ENCODE measurements at regions not wholly inside any gene's neighbourhood (a gene's known extent, or its start where the extent isn't known, plus 50 kb on each side); places are given as distances from the start of the nearest gene placed in this dataset.
A peak's percentile ranks its signal among the peaks of the same experiment; 100 is the strongest.
"Not testable (repeated sequence)": the region's sequence is repeated elsewhere in the genome, so short reads cannot be mapped to it uniquely, and the experiment has no call there.

DNA sequence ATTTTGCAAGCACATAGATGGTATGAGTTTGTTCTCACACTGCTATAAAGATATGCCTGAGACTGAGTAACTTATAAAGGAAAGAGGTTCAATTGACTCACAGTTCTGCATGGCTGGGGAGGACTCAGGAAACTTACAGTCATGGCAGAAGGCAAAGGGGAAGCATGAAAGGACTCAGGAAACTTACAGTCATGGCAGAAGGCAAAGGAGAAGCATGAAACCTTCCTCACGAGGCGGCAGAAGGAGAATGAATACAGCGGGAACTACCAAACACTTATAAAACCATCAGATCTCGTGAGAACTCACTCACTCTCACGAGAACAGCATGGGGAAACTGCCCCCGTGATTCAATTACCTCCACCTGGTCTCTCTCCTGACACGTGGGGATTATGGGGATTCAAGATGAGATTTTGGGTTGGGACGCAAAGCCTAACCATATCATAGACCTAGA is 101.9 kb upstream of the NCOR2 start:
- DNase-seq: not testable (repeated sequence)

DNA sequence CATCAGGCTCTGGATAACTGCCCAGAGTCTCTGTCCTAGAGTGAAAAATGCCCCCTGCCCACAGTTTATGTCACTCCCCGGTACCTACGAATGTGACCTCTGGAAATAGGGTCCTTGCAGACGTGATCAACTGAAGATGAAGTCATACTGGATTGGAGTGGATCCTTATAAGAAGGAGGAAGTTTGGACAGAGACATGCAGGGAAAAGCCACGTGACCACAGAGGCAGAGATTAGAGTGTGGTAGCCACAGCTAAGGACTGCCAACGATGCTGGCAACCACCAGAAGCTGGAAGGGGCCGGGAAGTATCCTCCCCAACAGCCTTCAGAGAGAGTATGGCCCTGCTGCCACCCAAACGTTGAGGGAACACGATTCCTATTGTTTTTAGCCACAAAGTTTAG is 101.2 kb upstream of the NCOR2 start:
- peak; percentile 41 for DNase-seq

DNA sequence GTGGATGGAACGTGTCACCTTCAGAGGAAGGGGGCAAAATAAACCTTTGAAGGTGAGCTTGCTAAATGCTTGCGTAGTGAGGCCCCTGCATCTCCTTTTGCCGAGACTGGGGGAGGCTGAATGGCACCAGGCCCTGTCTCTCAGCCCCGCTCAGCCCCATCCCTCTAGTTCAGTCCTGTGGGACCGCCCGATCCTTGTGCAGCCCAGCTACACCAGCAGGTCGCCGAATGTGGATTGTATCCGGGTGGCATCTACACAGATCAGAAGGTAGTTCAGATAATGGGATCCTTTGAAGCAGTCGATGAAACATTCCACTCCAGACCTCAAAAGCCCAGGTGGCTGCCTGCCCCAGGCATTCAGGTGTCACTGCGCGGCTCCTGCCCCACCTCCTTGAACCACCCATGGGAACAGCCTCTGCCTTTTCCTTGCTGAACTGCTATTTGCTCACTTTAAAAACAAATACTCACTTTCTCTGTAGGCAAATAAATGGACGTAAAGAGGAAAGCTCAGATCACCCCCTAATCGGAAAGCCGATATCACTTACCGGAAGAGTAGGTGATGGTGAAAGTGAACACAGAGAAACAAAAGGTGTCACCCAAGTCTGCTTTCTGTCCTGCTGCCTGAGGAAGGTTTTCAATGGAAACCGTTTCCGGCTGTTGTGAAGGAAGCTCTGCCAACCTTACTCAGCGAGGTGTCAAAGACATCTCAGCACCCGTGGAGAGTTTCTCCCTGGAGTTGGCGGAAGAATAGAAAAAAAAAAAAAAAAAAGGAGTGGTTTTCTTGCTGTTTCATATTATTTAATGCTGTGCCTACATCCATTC is 100.3 kb upstream of the NCOR2 start:
- DNase-seq: no peak

DNA sequence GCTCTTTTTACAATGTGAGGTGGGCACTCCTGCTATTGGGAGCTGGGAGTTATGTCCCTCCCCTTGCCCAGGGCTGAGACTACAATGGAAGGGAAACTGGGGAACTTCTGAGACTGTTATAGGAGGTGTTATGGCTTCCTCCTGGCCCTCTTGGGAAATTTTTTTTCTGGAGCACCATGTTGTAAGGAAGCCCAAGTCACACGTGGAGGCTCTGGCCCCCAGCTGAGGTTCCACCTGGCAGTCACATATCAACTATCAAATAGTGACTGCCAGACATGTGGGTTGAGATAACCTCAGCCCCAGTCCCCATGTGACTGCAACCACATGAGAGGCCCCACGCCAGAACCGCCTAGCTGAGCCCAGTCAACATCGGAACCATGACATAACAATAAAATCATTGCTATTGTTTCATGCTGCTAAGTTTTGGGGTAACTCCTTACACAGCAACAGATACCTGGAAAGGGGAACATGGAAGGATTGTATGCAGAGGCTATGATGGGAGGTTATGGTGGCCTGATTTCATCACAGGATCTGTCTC is 99.4 kb upstream of the NCOR2 start:
- no peak for DNase-seq

DNA sequence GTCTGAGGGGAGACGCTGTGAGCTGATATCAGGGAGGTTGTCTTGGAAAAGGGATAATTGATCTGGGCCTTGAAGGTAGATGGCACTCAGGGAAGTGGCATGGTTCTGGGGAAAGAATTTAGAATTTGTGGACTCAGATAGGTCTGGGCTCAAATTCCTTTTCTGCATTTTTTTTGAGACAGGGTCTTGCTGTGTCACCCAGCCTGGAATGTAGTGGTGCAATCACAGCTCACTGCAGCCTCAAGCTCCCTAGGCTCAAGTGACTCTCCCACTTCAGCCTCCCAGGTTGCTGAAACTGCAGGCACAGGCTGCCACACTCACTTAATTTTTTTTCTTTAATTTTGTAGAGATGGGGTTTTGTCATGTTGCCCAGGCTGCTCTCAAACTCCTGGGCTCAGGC is 98.1 kb upstream of the NCOR2 start:
- no peak for DNase-seq

DNA sequence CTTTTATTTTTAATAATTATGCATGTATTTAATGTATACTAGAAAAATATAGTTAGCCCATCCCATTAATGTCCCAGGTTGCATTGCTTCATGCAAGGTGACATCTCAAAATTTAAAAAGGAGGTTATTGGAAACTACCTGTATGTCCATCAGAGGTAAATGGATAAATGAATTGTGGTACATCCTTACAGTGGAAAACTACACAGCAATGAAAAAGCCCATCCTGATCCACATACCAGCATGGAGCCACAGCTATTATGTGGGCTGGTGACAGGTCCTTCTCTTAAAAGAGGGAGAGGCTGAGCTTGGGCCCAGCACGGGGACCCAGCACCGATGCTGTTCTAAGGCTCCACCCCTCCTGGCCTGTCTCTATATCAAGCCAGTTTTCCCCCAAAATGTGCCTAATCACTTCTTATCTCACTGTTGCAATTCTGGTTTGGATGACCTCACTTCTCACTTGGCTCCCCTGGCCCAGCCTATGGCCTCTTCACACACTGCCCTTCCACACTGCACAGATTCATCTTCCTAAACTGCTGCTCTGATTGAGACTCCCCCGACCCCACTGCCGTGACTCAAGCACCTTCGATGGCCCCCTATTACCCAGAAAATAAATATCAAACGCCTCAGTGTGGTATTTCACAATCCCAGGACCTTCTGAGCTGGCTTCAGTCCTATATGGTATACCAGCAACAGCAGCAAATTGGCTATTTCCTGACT is 97.1 kb upstream of the NCOR2 start:
- no peak for DNase-seq

DNA sequence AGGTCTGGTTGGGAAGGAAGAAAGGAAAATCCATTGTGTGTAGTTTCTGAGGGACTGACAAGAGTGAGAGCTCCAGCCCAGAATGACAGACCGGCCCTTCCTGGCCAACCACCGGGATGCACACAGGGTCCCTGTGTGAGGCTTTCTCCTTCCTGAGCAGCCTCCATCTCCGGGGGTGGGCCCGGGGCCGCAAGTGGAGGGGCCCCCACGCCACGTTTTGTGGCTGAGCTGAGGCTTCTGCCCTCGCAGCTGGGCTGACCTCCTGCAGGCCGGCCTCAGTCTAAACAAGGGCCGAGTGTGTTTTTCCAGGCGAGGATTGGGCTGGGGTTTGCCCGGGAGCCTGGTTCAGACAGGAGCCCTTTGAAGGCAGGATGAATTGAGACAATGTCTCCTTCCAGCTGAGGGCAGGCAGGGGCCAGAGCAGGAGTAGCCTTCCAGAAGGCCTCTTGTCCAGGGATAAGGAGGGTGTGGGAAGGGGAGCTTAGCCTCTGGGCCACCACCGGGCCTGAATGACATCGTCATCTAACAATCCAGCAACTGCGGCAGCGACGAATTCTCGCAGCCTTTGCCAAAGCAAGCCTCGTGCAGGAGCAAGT is 96.5 kb upstream of the NCOR2 start:
- peak; percentile 47 for DNase-seq

DNA sequence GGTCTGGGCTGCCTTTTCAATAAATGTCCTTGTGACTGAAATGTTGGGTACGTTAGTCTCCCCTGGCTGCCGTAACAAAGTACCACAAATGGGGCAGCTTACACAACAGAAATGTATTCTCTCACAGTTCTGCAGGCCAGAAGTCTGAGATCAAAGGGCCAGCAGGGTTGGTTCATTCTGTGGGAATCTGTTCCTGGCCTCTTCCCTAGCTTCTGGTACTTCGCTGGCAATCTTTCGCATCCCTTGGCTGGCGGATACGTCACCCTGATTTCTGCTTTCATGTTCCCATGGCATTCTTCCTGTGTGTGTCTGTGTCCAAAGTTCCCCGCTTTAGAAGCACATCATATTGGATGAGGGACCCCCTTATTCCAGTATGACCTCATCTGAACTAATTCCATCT is 95.8 kb upstream of the NCOR2 start:
- DNase-seq: no peak

DNA sequence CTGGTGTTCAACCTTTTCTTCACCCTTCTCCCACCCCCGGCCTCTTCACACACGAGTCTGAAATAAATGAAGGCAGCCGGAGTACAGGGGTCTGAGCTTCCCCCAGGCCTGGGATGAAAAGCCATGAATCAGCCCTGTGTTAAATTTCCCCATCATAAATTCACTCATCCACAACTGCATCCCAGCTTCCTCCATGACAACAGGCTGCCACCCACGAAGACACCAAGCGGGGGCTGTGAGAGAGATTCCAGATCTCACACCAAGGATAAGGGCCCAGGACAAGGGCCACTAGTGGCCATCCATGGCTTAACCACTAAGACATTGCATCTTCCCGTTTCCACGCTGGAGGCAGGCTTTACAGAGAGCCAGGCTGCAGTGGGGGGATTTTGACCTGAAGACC is 93.9 kb upstream of the NCOR2 start:
- no peak for DNase-seq

DNA sequence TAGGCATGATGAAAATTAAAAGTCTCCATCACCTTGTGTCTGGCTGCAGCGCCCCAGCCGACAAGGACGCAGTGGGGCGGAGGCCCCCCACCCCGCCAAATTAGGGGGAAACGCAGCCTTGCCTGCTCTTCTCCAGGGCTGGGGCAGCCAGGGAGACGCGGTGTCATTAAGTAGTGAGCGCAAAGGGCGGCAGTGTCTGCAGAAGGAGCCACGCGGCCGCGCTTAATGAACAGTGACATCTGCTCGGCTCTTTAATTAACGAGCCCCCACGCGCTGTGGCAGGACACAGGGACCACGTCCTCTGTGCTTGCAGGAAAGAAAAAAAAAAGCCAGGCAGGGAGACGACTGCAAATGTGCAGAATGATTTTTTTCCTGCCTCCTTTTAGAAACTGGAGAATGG is 93.4 kb upstream of the NCOR2 start:
- DNase-seq: no peak

DNA sequence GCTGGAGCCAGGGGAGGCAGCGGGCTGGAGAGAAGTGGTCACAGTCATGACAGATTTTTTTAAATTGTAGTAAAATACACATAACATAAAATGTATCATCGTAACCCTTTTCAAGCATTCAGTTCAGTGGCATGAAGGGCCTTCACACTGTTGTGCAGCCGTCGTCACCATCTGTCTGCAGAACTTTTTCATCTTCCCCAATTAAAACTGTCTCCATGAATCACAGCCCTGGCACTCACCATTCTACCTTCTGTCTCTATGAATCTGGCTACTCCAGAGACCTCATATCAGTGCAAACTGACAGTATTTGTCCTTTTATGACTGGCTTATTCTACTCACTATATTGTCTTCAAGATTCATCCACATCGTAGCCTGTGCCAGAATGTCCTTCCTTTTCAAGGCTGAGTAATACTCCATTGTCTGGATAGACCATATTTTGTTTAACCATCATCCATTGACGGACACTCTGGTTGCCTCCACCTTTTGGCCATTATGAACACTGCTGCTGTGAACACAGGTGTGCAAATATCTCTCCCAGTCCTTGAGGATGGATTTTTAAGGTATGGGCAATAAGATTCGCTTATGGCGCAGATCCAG is 91.5 kb upstream of the NCOR2 start:
- no peak for DNase-seq

DNA sequence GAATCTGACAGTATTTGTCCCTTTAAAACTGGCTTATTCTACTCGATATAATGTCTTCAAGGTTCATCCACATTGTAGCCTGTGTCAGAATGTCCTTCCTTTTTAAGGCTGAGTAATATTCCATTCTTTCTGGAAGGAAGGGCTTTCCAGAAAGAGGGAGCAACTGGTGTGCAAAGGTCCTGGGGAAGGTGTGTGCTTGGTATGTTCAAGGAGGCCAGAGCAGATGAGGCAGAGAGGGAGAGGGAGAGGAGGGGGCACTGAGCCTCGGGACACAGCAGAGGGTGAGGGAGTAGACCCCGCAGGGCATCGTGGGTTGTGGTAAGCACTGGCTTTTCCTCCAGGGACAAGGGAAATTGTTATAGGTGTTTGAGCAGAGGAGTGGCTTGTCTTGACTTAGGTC is 90.9 kb upstream of the NCOR2 start:
- DNase-seq: no peak

DNA sequence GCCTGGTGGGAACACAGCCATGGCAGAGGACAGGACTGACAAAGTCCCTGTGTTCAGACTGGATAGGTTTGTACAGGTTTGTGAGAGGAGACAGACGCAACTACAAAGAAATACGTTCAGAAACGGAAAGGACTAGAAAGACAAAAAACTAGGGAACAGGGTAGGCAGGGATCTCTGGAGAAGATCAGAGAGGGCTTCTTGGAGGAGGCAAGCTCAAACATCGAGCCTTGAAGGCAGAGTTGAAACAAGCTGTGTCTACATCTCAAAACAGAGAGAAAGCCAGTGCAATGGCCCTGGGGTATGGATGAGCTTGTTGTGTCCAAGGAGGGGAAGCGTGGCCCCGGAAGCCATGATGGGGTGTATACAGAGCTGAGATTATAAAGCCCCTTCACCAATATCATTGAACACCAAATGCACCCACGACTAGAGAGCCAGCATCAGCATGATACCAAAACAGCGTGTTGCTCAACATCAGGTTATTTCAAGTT is 89.6 kb upstream of the NCOR2 start:
- DNase-seq: no peak

DNA sequence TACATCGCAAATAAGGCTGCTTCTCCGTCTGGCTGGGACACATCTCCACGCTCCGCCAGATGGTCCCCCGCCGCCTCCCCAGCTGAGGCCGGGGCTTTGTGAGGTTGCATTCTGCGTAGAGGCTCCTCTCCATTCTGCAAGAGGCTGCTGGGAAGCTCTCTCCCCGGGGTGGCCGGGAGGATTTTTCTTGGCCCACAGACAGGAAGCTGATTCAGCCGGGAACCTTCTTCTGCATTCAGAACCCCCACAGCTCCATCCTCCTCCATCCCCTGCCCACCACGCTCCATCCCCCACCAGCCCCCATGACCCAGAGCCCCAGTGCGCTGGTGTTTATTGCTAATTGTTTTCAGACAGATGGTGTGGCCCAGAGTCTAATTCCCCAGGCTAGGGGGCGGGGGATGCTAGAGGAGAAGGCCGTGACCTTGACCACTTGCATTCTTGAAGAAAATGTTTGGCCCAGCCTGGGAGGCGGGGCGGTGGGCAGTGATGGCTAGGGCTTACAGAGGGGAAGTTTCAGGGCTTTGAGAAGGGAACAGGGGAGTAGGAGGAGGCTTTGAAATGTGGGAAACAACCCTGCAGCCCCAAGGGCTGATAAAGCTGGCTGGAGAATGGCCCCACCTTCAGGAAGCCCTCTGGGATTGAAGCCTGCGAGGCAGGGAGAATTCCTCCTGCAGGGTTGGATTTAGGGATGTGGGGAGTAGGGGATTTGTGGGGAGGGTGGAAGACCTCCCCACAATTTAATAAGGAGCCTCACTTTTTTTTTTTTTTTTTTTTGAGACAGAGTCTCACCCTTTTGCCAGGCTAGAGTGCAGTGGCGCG is 88.5 kb upstream of the NCOR2 start:
- DNase-seq: peak; percentile 92

DNA sequence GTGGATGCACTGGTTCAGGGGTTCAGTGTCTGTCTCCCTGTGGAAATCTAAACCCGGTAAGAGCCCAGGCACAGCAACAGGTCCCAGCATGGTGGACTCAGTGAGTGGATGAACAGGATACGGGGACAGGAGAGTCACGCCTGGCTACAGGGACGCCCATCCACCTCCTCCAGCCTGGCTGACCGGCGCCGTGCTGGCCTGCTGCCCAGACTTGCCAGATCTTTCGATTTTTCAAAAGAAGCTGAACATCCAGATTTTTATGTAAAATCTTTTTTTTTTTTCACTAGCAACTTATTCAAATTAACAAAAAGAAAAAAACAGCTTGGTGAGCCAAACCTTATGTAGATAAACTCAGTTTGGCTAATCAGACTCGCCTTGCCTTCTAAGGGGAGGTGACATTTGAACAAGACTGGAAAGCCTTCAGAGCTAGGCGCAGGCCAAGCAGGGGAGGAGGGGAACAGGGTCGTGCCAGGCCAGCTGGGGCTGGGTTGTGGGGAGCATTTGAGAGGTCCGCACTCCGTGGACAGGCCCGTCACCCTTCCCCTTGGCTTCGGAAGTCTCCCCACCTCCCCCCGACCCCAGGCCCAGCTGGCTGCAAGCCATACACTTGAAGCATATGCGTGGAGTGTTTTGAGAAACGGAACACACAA is 87.8 kb upstream of the NCOR2 start:
- DNase-seq: no peak

DNA sequence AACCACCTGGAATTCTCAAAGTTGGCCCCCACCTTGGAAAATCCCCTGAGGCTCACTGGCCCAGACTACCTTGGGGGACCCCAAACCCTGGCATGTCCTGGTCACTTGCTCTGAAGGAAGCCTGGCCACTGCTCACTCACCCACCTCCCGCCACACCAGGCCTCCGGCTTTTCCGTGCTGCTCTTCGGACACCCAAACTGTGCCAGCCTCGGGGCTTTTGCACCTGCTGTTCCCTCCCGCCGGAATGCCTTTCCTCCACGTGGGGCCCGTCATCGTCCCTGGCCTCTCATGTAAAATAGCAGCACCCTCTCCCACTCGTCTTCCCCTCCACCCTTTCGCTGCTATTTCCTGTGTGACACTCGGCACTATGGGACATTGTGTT is 87.2 kb upstream of the NCOR2 start:
- no peak for DNase-seq

DNA sequence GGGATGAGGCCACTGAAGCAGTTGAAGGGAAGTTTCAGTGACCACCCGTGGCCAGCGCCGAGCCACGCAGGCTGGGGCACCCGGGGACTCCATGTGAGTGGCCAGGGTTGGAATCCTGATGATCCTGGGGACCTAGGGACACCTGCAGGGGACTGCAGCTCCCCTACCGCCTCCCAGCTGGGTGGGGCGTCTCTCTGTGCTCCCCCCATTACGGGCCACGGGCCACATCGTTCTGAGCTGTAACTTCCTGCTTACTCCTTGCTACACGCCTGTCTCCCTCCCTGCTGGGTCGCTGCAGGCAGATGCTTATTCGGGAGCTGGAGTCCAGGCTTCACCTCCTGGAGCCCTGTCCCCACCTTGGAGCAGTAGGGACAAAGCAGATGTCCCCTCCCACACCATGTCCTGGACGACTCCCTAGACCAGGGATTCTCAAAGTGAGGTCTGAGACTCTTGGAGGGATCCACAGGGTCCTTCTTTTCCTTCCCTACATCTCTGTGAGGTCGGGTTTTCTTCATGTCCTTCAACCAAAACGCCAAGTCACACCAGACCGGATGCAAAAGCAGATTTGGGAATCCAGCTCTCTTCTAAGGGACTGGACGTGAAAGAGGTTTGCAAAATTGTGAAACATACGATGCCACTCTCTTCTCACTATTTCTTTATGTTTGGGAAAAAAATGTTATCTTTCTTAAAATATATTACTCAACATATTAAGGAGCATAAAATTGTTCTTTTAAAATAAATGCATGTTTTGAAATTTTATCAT is 85.9 kb upstream of the NCOR2 start:
- DNase-seq: no peak

DNA sequence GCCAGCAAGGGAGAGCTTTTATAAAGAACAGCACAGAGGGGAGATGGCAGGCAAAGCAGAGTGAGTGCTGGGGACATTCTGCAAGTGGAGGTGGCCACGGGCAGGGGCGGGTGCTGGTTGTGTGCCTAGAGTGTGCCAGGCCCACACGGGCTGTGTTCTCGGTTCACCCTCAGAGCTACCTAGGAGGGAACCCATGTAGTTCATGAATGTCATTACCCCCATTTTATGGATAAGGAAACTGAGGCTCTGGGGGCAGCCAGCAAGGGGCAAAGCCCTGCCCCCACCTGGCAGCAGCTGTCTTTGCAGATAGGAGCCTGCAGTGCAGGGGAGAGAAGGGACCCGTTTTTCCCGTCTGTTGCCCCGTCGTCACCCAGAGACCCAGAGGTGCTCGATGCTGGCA is 85.2 kb upstream of the NCOR2 start:
- no peak for DNase-seq

DNA sequence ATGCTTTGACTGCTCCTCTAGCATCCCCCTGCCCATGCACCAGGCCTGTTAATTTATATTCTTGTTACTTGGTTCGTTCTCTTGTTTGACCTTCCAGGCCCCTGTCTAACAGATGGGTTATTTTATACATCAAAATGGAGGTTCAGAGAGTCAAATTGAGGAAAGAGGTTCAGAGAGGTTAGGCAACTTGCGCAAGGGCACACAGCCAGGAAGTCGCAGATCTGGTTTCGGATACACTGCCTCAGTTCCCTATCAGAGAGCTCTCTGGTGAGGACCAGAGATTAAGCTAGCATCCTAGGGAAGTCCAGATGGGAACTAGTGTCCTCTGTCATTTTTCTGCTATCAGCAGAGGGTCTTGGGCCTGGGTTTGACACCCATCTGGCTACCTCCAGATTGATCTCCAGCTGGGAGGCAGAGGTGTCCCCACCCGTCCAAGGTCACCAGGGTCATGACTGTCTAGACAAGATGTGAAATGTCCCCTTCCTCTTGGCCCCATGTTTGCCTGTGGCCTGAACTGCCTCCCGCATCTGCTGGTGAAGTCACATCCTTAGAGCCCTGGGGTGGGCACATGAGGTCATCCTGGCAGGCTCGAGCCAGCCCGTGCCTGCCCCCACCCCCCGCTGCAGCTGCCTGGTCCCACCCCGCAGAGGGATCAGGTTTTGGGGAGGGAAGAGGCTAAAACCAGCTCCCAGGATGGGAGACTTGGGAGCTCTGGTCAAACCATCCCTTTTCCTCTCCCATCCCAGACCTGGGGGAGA is 84.3 kb upstream of the NCOR2 start:
- DNase-seq: no peak

DNA sequence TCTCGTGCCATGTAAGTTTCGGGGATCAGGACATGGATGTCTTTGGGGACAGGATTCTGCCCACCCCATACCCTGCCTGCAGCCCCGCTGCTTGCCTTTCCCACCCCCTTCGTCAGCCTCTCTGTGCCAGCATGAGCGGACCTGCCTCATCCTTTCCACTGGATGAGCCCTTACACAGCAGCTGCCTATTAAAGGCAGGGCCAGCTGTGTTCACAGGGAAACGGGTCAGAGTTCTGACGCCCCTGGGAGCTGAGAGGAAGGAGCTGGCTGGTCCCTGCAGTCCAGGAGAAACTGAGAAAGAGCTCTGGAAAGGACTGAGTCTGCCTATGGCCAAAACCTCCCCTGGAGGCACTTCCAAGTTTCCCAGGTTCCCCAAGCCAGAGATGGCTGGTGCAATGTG is 83.5 kb upstream of the NCOR2 start:
- DNase-seq: no peak

Data from right forelimb (tissue), 1 donor.